H1 (cell line): ENCODE measurements at regions not wholly inside any gene's neighbourhood (a gene's known extent, or its start where the extent isn't known, plus 50 kb on each side); places are given as distances from the start of the nearest gene placed in this dataset.

Experiments
- CHD1 ChIP-seq: IDR thresholded peaks from 2 replicates; pipeline ENCODE4 v1.6.1; 2012; ENCODE audit warnings: low read depth, low read length, improper control_type of control experiment
- CTBP2 ChIP-seq: IDR thresholded peaks from 2 replicates; pipeline ENCODE4 v1.7.0; 2011; ENCODE audit warnings: borderline replicate concordance, mild to moderate bottlenecking, moderate library complexity, mixed read lengths, low read length; ENCODE audit not compliant: insufficient read depth, insufficient read length
- CTCF ChIP-seq, 3 experiments: IDR thresholded peaks; 1 replicate in 2 of 3; 2 replicates in 1 of 3; pipeline versions ENCODE4 v1.5.1 to v1.6.1; 2011; ENCODE audit warnings: low read length in 3 of 3, mild to moderate bottlenecking in 3 of 3, inconsistent platforms in 2 of 3, low read depth in 1 of 3, moderate library complexity in 1 of 3; ENCODE audit not compliant: insufficient read depth in 1 of 3; ENCODE audit errors: control extremely low read depth in 1 of 3
- NRF1 ChIP-seq: IDR thresholded peaks from 2 replicates; pipeline ENCODE4 v1.6.1; 2011; ENCODE audit warnings: mild to moderate bottlenecking, low read depth, low read length, improper control_type of control experiment
- POU5F1 ChIP-seq: IDR thresholded peaks from 2 replicates; pipeline ENCODE4 v1.6.1; 2011; ENCODE audit warnings: low read depth, mild to moderate bottlenecking, low read length, moderate library complexity
- YY1 ChIP-seq: IDR thresholded peaks from 2 replicates; pipeline ENCODE4 v1.6.1; 2011; ENCODE audit warnings: low read depth, mild to moderate bottlenecking, low read length

DNA sequence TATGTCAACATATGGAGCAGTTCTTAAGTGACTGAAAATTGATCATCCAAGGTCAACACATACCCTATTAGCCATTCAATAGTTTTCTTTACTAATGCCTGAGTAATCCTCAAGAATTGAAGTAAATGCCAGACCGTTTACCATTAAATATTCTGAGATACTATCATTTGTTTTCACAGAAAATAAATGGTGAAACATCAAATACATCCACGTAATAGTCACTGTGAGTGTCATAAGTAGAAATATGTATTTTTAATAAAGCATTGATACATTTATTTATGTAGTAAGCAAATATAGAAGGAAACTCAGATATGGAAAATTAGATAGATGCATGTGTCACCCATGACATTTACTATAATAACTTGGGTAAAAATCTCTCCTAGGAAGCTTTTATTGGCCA is 927.8 kb upstream of the NRXN1 start (continued):
- no peak for TF ChIP-seq POU5F1
- TF ChIP-seq CTCF (IDR thresholded peaks at IDR 0.05; ENCODE audit: control extremely low read depth in 1 of 3, insufficient read depth in 1 of 3, low read depth in 1 of 3, low read length in 3 of 3): no peak
- no peak for TF ChIP-seq CTBP2
- TF ChIP-seq CHD1: no peak
- no peak for TF ChIP-seq YY1
- TF ChIP-seq NRF1: no peak
